Neural cell (in vitro differentiated cells): ENCODE measurements at regions not wholly inside any gene's neighbourhood (a gene's known extent, or its start where the extent isn't known, plus 50 kb on each side); places are given as distances from the start of the nearest gene placed in this dataset.
A peak's percentile ranks its signal among the peaks of the same experiment; 100 is the strongest.

Source experiments
- CTCF ChIP-seq: fragments of 450-650 bp; IDR thresholded peaks from 2 replicates; pipeline ENCODE4 v1.5.1; 2014; ENCODE audit warnings: antibody characterized with exemption, mild to moderate bottlenecking, moderate library complexity; ENCODE audit not compliant: poor library complexity, severe bottlenecking
- POLR2AphosphoS5 ChIP-seq: IDR thresholded peaks from 2 replicates; pipeline ENCODE4 v1.6.1; 2012
- REST ChIP-seq: IDR thresholded peaks from 2 replicates; pipeline ENCODE4 v1.6.1; 2012; ENCODE audit warnings: borderline replicate concordance
- SMC3 ChIP-seq: fragments of 450-650 bp; conservative IDR thresholded peaks from 2 replicates; pipeline ENCODE4 v1.6.1; 2014; ENCODE audit warnings: antibody characterized with exemption, mild to moderate bottlenecking, moderate library complexity; ENCODE audit not compliant: poor library complexity

- TF ChIP-seq POLR2AphosphoS5 (peak; percentile 87), SMC3 (no peak), CTCF (no peak), REST (no peak)
These were observed 257.1 kb upstream of the NDST4 start for GRCh38 chr4:115370490-115370889.
